ENCODE measurements at regions not wholly inside any gene's neighbourhood (a gene's known extent, or its start where the extent isn't known, plus 50 kb on each side); places are given as distances from the start of the nearest gene placed in this dataset.
"Not testable (repeated sequence)": the region's sequence is repeated elsewhere in the genome, so short reads cannot be mapped to it uniquely, and the experiment has no call there.

DNA sequence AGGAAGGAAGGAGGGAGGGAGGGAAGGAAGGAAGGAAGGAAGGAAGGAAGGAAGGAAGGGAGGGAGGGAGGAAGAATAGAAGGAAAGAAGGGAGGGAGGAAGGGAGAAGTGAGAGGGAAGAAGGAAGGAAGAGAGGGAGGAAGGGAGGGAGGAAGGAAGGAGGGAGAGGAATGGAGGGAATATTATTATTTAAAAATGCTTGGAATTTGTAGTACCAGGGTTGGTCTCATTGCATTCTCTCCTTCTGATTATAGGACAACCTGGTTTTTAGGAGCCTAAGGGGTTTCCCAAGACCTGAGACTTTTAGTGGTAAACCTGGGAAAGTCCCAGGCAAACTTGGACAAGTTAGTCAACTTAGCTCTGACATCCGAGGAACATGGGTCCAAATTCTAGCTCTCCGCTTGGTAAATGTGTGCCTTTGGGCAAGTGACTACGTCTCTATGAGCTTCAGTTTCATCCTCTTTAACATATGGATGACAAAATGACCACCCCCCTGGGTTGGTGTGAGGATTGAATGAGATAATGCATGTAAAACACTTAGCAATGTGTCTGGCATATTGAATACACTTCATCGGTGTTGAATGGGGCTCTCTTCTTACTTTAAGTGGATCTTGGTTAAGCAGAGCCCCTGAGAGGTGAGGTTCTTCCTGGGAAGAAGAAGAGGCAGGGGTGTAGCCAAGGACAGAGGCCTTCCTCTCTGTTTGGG is 690.7 kb upstream of the TBX3 start:
- no peak for ATAC-seq
- Mint-ChIP-seq H3K4me3 (no peak overlapping the region), H3K36me3 (ENCODE audit: low read depth) (no peaks in the 10 kb centered on the region), H3K27me3 (no peaks in the 10 kb centered on the region), H3K4me1 (ENCODE audit: low read depth) (peaks cover 10% of the 10 kb centered on the region), H3K27ac (no peak overlapping the region), H3K9me3 (peaks cover 14% of the 10 kb centered on the region)
- no peak for DNase-seq
- POLR2A ChIA-PET = no interaction called here
- TF ChIP-seq, protein P1, sequence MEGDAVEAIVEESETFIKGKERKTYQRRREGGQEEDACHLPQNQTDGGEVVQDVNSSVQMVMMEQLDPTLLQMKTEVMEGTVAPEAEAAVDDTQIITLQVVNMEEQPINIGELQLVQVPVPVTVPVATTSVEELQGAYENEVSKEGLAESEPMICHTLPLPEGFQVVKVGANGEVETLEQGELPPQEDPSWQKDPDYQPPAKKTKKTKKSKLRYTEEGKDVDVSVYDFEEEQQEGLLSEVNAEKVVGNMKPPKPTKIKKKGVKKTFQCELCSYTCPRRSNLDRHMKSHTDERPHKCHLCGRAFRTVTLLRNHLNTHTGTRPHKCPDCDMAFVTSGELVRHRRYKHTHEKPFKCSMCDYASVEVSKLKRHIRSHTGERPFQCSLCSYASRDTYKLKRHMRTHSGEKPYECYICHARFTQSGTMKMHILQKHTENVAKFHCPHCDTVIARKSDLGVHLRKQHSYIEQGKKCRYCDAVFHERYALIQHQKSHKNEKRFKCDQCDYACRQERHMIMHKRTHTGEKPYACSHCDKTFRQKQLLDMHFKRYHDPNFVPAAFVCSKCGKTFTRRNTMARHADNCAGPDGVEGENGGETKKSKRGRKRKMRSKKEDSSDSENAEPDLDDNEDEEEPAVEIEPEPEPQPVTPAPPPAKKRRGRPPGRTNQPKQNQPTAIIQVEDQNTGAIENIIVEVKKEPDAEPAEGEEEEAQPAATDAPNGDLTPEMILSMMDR (IDR thresholded peaks at IDR 0.05) = no peak
- intact Hi-C loops (cut with micrococcal nuclease) = no loop called here
- CTCF ChIA-PET = no interaction called here

DNA sequence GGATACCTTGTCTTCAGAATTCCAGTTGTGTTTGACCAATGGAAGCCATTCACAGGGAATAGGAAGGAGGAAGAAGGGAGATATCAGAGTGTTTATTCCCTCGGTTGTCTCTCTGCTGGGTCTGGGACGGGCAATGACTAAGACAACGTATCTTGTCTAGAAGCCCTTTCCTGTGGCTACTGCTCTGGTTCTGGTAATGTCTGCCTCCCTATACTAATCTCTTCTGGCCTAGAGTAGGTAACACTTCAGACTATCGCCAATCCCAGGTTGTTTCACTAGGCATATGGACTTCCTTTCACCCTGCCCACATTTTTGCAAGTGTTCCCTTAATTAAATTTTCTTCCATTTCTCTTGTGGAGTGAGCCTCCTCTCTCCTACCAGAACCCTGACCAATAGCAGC is 687.7 kb upstream of the TBX3 start:
- DNase-seq (no peak), ATAC-seq (no peak)
- POLR2A ChIA-PET = no interaction called here
- H3K9me3 Mint-ChIP-seq = peaks cover 13% of the 10 kb centered on the region
- H3K4me3 Mint-ChIP-seq = no peak overlapping the region
- TF ChIP-seq, protein P1 (IDR thresholded peaks at IDR 0.05) = no peak
- no peaks in the 10 kb centered on the region for H3K27me3 Mint-ChIP-seq
- no peak overlapping the region for H3K27ac Mint-ChIP-seq
- peaks cover 10% of the 10 kb centered on the region for H3K4me1 Mint-ChIP-seq (ENCODE audit: low read depth)
- CTCF ChIA-PET = no interaction called here
- intact Hi-C loops (cut with micrococcal nuclease) = no loop called here
- no peaks in the 10 kb centered on the region for H3K36me3 Mint-ChIP-seq (ENCODE audit: low read depth)

DNA sequence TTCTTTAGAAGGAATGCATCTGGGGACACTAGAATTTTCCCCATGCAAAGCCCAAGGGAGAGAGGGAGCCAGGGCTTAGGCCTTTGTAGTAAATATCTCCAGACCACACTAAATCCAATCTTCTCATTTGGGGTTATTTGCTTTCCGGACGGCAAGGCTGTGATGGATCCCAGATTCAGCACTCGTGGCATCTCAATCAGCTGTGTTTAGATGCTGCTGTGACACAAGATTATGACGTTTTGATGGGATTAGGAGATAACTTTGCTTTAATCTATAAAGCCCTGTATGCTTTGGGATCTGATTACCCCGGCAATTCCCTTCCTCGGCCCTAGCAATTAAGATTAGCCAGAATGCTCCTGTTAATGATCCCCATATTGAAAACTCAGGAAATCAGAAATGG is 686.7 kb upstream of the TBX3 start:
- Mint-ChIP-seq H3K4me1 (ENCODE audit: low read depth) (peaks cover 9% of the 10 kb centered on the region), H3K4me3 (no peak overlapping the region), H3K36me3 (ENCODE audit: low read depth) (no peaks in the 10 kb centered on the region), H3K27ac (no peak overlapping the region), H3K27me3 (no peaks in the 10 kb centered on the region), H3K9me3 (peaks cover 11% of the 10 kb centered on the region)
- intact Hi-C loops (cut with micrococcal nuclease) = no loop called here
- ATAC-seq (no peak), DNase-seq (no peak)
- ChIA-PET POLR2A (no interaction called here), CTCF (no interaction called here)
- TF ChIP-seq, protein P1 (IDR thresholded peaks at IDR 0.05) = no peak

DNA sequence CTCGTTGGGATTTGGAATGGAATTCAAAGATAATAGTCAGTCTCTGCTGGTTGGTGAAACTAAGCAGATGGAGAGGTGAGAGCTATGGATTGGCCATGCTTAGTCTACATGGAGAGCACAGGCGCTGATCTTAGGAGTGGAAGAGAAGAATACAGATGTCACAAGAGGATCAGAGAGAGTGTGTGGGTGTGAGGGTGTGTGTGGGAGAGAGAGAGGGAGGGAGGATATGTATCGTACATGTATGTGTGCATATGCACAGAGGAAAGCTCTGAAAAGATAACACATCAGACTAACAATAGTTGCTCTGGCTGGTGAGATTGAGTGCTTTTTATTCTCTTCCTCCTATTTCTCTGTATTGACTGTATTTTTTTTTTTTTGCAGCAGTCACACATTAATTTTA is 686.2 kb upstream of the TBX3 start:
- Mint-ChIP-seq H3K9me3 (peaks cover 8% of the 10 kb centered on the region), H3K4me3 (no peak overlapping the region), H3K4me1 (ENCODE audit: low read depth) (peaks cover 5% of the 10 kb centered on the region), H3K27ac (no peak overlapping the region), H3K27me3 (no peaks in the 10 kb centered on the region), H3K36me3 (ENCODE audit: low read depth) (no peaks in the 10 kb centered on the region)
- DNase-seq = no peak
- ATAC-seq = no peak
- CTCF ChIA-PET = no interaction called here
- TF ChIP-seq, protein P1 (IDR thresholded peaks at IDR 0.05) = no peak
- intact Hi-C loops (cut with micrococcal nuclease) = no loop called here
- POLR2A ChIA-PET = no interaction called here

DNA sequence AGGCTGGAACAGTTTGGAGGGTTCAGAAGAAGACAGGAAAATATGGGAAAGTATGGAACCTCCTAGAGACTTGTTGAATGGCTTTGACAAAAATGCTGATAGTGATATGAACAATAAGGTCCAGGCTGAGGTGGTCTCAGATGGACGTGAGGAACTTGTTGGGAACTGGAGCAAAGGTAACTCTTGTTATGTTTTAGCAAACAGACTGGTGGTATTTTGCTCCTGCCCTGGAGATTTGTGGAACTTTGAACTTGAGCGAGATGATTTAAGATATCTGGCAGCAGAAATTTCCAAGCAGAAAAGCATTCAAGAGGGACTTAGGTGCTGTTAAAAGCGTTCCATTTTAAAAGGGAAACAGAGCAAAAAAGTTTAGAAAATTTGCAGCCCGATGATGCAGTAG is 682.3 kb upstream of the TBX3 start:
- ATAC-seq; DNase-seq; intact Hi-C loops (cut with micrococcal nuclease); CTCF ChIA-PET; H3K9me3 Mint-ChIP-seq; H3K4me3 Mint-ChIP-seq; POLR2A ChIA-PET; H3K27me3 Mint-ChIP-seq; H3K4me1 Mint-ChIP-seq (ENCODE audit: low read depth); H3K27ac Mint-ChIP-seq; H3K36me3 Mint-ChIP-seq (ENCODE audit: low read depth): not testable (repeated sequence)

DNA sequence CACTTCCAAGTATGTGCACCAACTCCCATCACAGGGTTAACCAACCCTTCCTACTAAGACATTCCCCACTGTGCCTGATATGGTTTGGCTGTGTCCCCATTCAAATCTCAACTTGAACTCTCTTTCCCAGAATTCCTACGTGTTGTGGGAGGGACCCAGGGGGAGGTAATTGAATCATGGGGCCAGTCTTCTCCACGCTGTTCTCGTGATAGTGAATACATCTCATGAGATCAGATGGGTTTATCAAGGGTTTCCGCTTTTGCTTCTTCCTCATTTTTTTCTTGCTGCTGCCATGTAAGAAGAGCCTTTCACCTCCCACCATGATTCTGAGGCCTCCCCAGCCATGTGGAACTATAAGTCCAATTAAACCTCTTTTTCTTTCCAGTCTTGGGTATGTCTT is 681.8 kb upstream of the TBX3 start:
- CTCF ChIA-PET; intact Hi-C loops (cut with micrococcal nuclease); H3K9me3 Mint-ChIP-seq; POLR2A ChIA-PET; H3K4me1 Mint-ChIP-seq (ENCODE audit: low read depth); H3K36me3 Mint-ChIP-seq (ENCODE audit: low read depth); H3K4me3 Mint-ChIP-seq; H3K27me3 Mint-ChIP-seq; DNase-seq; ATAC-seq; H3K27ac Mint-ChIP-seq: not testable (repeated sequence)

All from activated CD8-positive, alpha-beta T cell treated with anti-CD3 and anti-CD28 coated beads for 36 hours (primary cell).